NAMALWA (cell line): ENCODE measurements at regions not wholly inside any gene's neighbourhood (a gene's known extent, or its start where the extent isn't known, plus 50 kb on each side); places are given as distances from the start of the nearest gene placed in this dataset.
"Not testable (repeated sequence)": the region's sequence is repeated elsewhere in the genome, so short reads cannot be mapped to it uniquely, and the experiment has no call there.

Source experiments
- DNase-seq: peaks from one replicate; pipeline ENCODE4 v3.0.0-alpha.2; 2015; ENCODE audit warnings: low spot score

- no peak for DNase-seq
Observed at GRCh38 chr14:54253195-54253947, 143.4 kb upstream of the CDKN3 start.

GRCh38 chr14:54256156-54256555 lies 140.7 kb upstream of the CDKN3 start:
- no peak for DNase-seq

- no peak for DNase-seq
Observed at GRCh38 chr14:54257424-54257823, 139.4 kb upstream of the CDKN3 start.

- DNase-seq, result no peak
Observed at GRCh38 chr14:54258382-54258781, 138.4 kb upstream of the CDKN3 start.

- no peak for DNase-seq
Observed at GRCh38 chr14:54259821-54260220, 137.0 kb upstream of the CDKN3 start.

- no peak for DNase-seq
Observed at GRCh38 chr14:54261283-54261682, 135.5 kb upstream of the CDKN3 start.

GRCh38 chr14:54266616-54267015 lies 130.2 kb upstream of the CDKN3 start:
- DNase-seq, result not testable (repeated sequence)

- peak; percentile 30 for DNase-seq
Observed at GRCh38 chr14:54267172-54267571, 129.6 kb upstream of the CDKN3 start.

GRCh38 chr14:54275997-54276725 lies 120.6 kb upstream of the CDKN3 start:
- no peak for DNase-seq

- peak; percentile 72 for DNase-seq
Observed at GRCh38 chr14:54278087-54278486, 118.7 kb upstream of the CDKN3 start.

GRCh38 chr14:54278665-54279295 lies 118.0 kb upstream of the CDKN3 start:
- peak; percentile 5 for DNase-seq

- DNase-seq, result no peak
Observed at GRCh38 chr14:54282849-54283248, 114.0 kb upstream of the CDKN3 start.

- no peak for DNase-seq
Observed at GRCh38 chr14:54285030-54285429, 111.8 kb upstream of the CDKN3 start.

- DNase-seq, result no peak
Observed at GRCh38 chr14:54291491-54292191, 105.2 kb upstream of the CDKN3 start.

- no peak for DNase-seq
Observed at GRCh38 chr14:54294802-54295201, 102.0 kb upstream of the CDKN3 start.

GRCh38 chr14:54299410-54300363 lies 97.1 kb upstream of the CDKN3 start:
- DNase-seq, result no peak

GRCh38 chr14:54300881-54301280 lies 95.9 kb upstream of the CDKN3 start:
- DNase-seq, result no peak

GRCh38 chr14:54301359-54301758 lies 95.4 kb upstream of the CDKN3 start:
- DNase-seq, result no peak

- no peak for DNase-seq
Observed at GRCh38 chr14:54306806-54307205, 90.0 kb upstream of the CDKN3 start.

- no peak for DNase-seq
Observed at GRCh38 chr14:54309615-54310014, 87.2 kb upstream of the CDKN3 start.

GRCh38 chr14:54310151-54310850 lies 86.5 kb upstream of the CDKN3 start:
- DNase-seq, result no peak
